GM12878 (cell line): ENCODE measurements at regions not wholly inside any gene's neighbourhood (a gene's known extent, or its start where the extent isn't known, plus 50 kb on each side); places are given as distances from the start of the nearest gene placed in this dataset.

Experiments
- ATAC-seq: fragments of 200-7000 bp; cut with Tn5 transposase; 3 replicates; pipeline ENCODE4 v1.9.1; 2020; ENCODE audit warnings: mild to moderate bottlenecking, moderate library complexity
- BruUV-seq: library from RNA; stranded (reverse); fragments of 400-500 nt; replicated peaks from 2 replicates; lab custom pipeline; 2021; lab: Mats Ljungman, UMichigan
- CTCF ChIA-PET: fragments of 300-600 bp; sonication (Branson Sonifier 250); formaldehyde crosslinking; extraction: SDS; loops from one replicate; lab custom pipeline; 2021; ENCODE audit warnings: inconsistent platforms; lab: Yijun Ruan, JAX
- POLR2A ChIA-PET: fragments of 350-600 bp; formaldehyde crosslinking; extraction: SDS; loops from one replicate; lab custom pipeline; 2021; ENCODE audit warnings: inconsistent platforms; lab: Charles Lee
- RAD21 ChIA-PET: fragments of 300-600 bp; sonication (Branson Sonifier 250); formaldehyde crosslinking; loops from one replicate; lab custom pipeline; 2023; ENCODE audit warnings: antibody characterized with exemption; ENCODE audit not compliant: unreplicated experiment; lab: Charles Lee
- SMC1A ChIA-PET: fragments of 300-600 bp; sonication (Branson Sonifier 250); formaldehyde crosslinking; loops from one replicate; lab custom pipeline; 2023; ENCODE audit not compliant: unreplicated experiment, uncharacterized antibody; lab: Charles Lee
- DNase-seq: peaks from one replicate; pipeline ENCODE4 v3.0.0-alpha.2; 2011; ENCODE audit warnings: low read depth, low spot score
- FAIRE-seq: peaks from 3 replicates; lab custom pipeline; 2011; peaks lifted over from hg19 to GRCh38; lab: Jason Lieb, UNC
- H2AFZ ChIP-seq: 2 replicates; pipeline ENCODE4 v1.6.0; 2011; ENCODE audit warnings: low read depth, low read length, control low read depth; ENCODE audit not compliant: control insufficient read depth
- H3K27ac ChIP-seq: 2 replicates; pipeline ENCODE4 v1.5.1; 2011; ENCODE audit warnings: control low read depth; ENCODE audit not compliant: control insufficient read depth, insufficient read depth
- H3K27me3 ChIP-seq, 2 experiments: replicated peaks in 1 of 2; 2 replicates each; pipeline versions ENCODE4 v1.6.0 to v1.6.1; 2011; ENCODE audit warnings: low read length in 1 of 2; ENCODE audit not compliant: control insufficient read depth in 2 of 2, insufficient read depth in 2 of 2
- H3K36me3 ChIP-seq, 2 experiments: 2 replicates each; pipeline ENCODE4 v1.5.1; 2011; ENCODE audit warnings: low read length in 1 of 2; ENCODE audit not compliant: control insufficient read depth in 2 of 2, insufficient read depth in 2 of 2
- H3K4me1 ChIP-seq: 2 replicates; pipeline ENCODE4 v1.6.1; 2011; ENCODE audit warnings: mild to moderate bottlenecking, low read length, moderate library complexity, mixed read lengths; ENCODE audit not compliant: control insufficient read depth, insufficient read depth
- H3K4me2 ChIP-seq: 2 replicates; pipeline ENCODE4 v1.6.0; 2011; ENCODE audit warnings: control low read depth; ENCODE audit not compliant: control insufficient read depth, insufficient read depth
- H3K4me3 ChIP-seq: fragments of 200-600 bp; sonication (generic); 2 replicates; pipeline ENCODE4 v1.5.1; 2016
- H3K79me2 ChIP-seq: 2 replicates; pipeline ENCODE4 v1.6.0; 2011; ENCODE audit warnings: low read length; ENCODE audit not compliant: control insufficient read depth, insufficient read depth
- H3K9ac ChIP-seq: 2 replicates; pipeline ENCODE4 v1.8.0; 2011; ENCODE audit warnings: low read length, control low read depth, mixed read lengths; ENCODE audit not compliant: control insufficient read depth, insufficient read depth
- H3K9me3 ChIP-seq: replicated peaks from 3 replicates; pipeline ENCODE4 v1.5.1; 2011; ENCODE audit warnings: mild to moderate bottlenecking, low read length; ENCODE audit not compliant: control insufficient read depth, insufficient read depth
- H4K20me1 ChIP-seq: 2 replicates; pipeline ENCODE4 v1.6.0; 2011; ENCODE audit not compliant: control insufficient read depth, insufficient read depth
- BRCA1 ChIP-seq: IDR thresholded peaks from 2 replicates; pipeline ENCODE4 v1.6.1; 2011; ENCODE audit warnings: low read depth, low read length, improper control_type of control experiment
- DPF2 ChIP-seq: fragments of 450-650 bp; IDR thresholded peaks from 2 replicates; pipeline ENCODE4 v1.6.1; 2017; ENCODE audit warnings: mild to moderate bottlenecking
- FOS ChIP-seq: IDR thresholded peaks from 3 replicates; pipeline ENCODE4 v1.6.1; 2011; ENCODE audit warnings: borderline replicate concordance; ENCODE audit not compliant: insufficient read length; ENCODE audit errors: extremely low read depth
- FOXK2 ChIP-seq: fragments of 450-650 bp; IDR thresholded peaks from 2 replicates; pipeline ENCODE4 v1.6.1; 2017; ENCODE audit warnings: mild to moderate bottlenecking, moderate library complexity
- FOXM1 ChIP-seq: IDR thresholded peaks from 2 replicates; pipeline ENCODE4 v1.6.1; 2012; ENCODE audit warnings: low read depth, mild to moderate bottlenecking, inconsistent platforms, low read length, moderate library complexity
- KAT2A ChIP-seq: conservative IDR thresholded peaks from 2 replicates; pipeline ENCODE4 v1.6.1; 2011; ENCODE audit warnings: low read depth, low read length; ENCODE audit not compliant: control insufficient read depth
- MEF2B ChIP-seq: fragments of 450-650 bp; IDR thresholded peaks from 2 replicates; pipeline ENCODE4 v1.6.1; 2018; ENCODE audit warnings: mild to moderate bottlenecking, moderate library complexity; ENCODE audit not compliant: partially characterized antibody, poor library complexity, severe bottlenecking
- RAD21 ChIP-seq: IDR thresholded peaks from 2 replicates; pipeline ENCODE4 v1.6.1; 2011; ENCODE audit warnings: mild to moderate bottlenecking, low read depth, low read length, moderate library complexity; ENCODE audit not compliant: insufficient read depth
- RFX5 ChIP-seq: IDR thresholded peaks from 2 replicates; pipeline ENCODE4 v1.6.1; 2011; ENCODE audit warnings: low read depth, low read length, improper control_type of control experiment
- SMAD5 ChIP-seq: IDR thresholded peaks from 2 replicates; pipeline ENCODE4 v1.6.1; 2016; ENCODE audit warnings: antibody characterized with exemption, low read depth
- STAT1 ChIP-seq: fragments of 450-650 bp; conservative IDR thresholded peaks from 2 replicates; pipeline ENCODE4 v1.6.1; 2014; ENCODE audit warnings: antibody characterized with exemption, mild to moderate bottlenecking
- ZNF207 ChIP-seq: fragments of 450-650 bp; IDR thresholded peaks from 2 replicates; pipeline ENCODE4 v1.6.1; 2014; ENCODE audit warnings: antibody characterized with exemption, mild to moderate bottlenecking, borderline replicate concordance
- WGBS: methylation state at CpG from one replicate; pipeline ENCODE4 v1.1.6; 2016; ENCODE audit warnings: low lambda C conversion rate; ENCODE audit not compliant: insufficient replicate concordance, insufficient coverage; ENCODE audit errors: missing lambda C conversion rate; 5-methylcytosine and 5-hydroxymethylcytosine counted together
- in situ Hi-C: fragments of 300-500 bp; cut with MboI; formaldehyde crosslinking; loops from 9 replicates; pipeline ENCODE4 v1.14.3; 2018; ENCODE audit warnings: mixed read lengths
- intact Hi-C: fragments of 100-400 bp; cut with micrococcal nuclease; formaldehyde crosslinking; loops from one replicate; pipeline ENCODE4 v1.14.2; 2022; ENCODE audit not compliant: unreplicated experiment
- TF ChIP-seq, protein P1 (sequence below): fragments of 450-650 bp; formaldehyde crosslinking; IDR thresholded peaks from 2 replicates; pipeline ENCODE4 v1.4.0; 2020; ENCODE audit warnings: mild to moderate bottlenecking, moderate library complexity
- TF ChIP-seq, protein P2 (sequence below): fragments of 450-650 bp; IDR thresholded peaks from 2 replicates; pipeline ENCODE4 v1.6.1; 2018; ENCODE audit warnings: mild to moderate bottlenecking, low read depth, moderate library complexity; ENCODE audit not compliant: partially characterized antibody
- TF ChIP-seq, protein P3 (sequence below): IDR thresholded peaks from 2 replicates; pipeline ENCODE4 v1.6.1; 2012; ENCODE audit warnings: mild to moderate bottlenecking, low read depth, low read length

DNA sequence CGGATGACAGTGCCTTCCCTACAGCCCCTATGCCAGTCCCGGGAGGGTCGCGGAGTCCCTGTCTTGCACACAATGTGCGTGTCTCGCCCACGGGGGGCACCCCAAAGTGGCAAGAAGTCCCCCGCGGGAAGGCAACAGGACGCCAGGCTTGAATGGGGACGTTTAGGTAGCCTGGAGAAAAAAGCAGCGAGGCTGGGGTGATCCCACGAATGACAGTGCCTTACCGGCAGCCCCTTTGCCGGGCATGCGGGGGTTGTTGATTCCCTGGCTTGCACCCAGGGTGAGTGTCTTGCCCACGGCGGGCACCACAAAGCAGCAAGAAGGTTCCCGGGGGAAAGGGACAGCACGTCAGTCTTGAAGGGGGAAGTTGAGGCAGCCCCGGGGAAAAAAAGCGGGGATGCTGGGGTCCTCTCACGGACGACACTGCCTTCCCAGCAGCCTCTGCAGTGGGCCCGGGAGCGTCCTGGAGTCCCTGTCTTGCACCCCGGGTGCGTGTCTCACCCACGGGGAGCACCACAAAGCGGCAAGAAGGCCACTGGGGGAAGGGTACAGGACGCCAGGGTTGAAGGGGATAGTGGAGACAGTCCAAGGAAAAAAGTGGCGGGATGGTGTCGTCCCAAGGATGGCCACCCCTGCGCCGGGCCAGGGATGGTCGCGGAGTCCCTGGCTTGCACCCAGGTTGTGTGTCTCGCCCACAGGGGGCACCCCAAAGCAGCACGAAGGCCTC is 156.8 kb upstream of the ALG10B start:
- Histone ChIP-seq H3K4me2 (no peak overlapping the region), H3K9ac (no peak overlapping the region), H3K27ac (no peak overlapping the region), H3K4me1 (no peaks in the 10 kb centered on the region), H3K79me2 (no peaks in the 10 kb centered on the region), H3K4me3 (no peak overlapping the region), H3K36me3 (no peaks in the 10 kb centered on the region), H3K27me3 (no peaks in the 10 kb centered on the region), H2AFZ (no peak overlapping the region), H3K9me3 (no peaks in the 10 kb centered on the region; the same call in 2 of the 3 replicates), H4K20me1 (no peaks in the 10 kb centered on the region)
- FAIRE-seq (no peak), ATAC-seq (no peak), DNase-seq (no peak)
- in situ Hi-C loops (no loop called here), intact Hi-C loops (no loop called here)
- 78% methylated on average over 30 of the region's 39 CpGs for WGBS
- POLR2A ChIA-PET: no interaction called here
- RAD21 ChIA-PET: no interaction called here
- CTCF ChIA-PET: no interaction called here
- BruUV-seq: no TSS peak
- SMC1A ChIA-PET: no interaction called here
- no peak for TF ChIP-seq FOS
- TF ChIP-seq, protein P1, sequence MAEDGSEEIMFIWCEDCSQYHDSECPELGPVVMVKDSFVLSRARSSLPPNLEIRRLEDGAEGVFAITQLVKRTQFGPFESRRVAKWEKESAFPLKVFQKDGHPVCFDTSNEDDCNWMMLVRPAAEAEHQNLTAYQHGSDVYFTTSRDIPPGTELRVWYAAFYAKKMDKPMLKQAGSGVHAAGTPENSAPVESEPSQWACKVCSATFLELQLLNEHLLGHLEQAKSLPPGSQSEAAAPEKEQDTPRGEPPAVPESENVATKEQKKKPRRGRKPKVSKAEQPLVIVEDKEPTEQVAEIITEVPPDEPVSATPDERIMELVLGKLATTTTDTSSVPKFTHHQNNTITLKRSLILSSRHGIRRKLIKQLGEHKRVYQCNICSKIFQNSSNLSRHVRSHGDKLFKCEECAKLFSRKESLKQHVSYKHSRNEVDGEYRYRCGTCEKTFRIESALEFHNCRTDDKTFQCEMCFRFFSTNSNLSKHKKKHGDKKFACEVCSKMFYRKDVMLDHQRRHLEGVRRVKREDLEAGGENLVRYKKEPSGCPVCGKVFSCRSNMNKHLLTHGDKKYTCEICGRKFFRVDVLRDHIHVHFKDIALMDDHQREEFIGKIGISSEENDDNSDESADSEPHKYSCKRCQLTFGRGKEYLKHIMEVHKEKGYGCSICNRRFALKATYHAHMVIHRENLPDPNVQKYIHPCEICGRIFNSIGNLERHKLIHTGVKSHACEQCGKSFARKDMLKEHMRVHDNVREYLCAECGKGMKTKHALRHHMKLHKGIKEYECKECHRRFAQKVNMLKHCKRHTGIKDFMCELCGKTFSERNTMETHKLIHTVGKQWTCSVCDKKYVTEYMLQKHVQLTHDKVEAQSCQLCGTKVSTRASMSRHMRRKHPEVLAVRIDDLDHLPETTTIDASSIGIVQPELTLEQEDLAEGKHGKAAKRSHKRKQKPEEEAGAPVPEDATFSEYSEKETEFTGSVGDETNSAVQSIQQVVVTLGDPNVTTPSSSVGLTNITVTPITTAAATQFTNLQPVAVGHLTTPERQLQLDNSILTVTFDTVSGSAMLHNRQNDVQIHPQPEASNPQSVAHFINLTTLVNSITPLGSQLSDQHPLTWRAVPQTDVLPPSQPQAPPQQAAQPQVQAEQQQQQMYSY: no peak
- TF ChIP-seq MEF2B: no peak
- TF ChIP-seq SMAD5: no peak
- no peak for TF ChIP-seq ZNF207
- TF ChIP-seq FOXK2: no peak
- no peak for TF ChIP-seq STAT1
- TF ChIP-seq, protein P2, sequence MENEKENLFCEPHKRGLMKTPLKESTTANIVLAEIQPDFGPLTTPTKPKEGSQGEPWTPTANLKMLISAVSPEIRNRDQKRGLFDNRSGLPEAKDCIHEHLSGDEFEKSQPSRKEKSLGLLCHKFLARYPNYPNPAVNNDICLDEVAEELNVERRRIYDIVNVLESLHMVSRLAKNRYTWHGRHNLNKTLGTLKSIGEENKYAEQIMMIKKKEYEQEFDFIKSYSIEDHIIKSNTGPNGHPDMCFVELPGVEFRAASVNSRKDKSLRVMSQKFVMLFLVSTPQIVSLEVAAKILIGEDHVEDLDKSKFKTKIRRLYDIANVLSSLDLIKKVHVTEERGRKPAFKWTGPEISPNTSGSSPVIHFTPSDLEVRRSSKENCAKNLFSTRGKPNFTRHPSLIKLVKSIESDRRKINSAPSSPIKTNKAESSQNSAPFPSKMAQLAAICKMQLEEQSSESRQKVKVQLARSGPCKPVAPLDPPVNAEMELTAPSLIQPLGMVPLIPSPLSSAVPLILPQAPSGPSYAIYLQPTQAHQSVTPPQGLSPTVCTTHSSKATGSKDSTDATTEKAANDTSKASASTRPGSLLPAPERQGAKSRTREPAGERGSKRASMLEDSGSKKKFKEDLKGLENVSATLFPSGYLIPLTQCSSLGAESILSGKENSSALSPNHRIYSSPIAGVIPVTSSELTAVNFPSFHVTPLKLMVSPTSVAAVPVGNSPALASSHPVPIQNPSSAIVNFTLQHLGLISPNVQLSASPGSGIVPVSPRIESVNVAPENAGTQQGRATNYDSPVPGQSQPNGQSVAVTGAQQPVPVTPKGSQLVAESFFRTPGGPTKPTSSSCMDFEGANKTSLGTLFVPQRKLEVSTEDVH: no peak
- no peak for TF ChIP-seq RAD21
- TF ChIP-seq BRCA1: no peak
- no peak for TF ChIP-seq DPF2
- no peak for TF ChIP-seq RFX5
- TF ChIP-seq FOXM1: no peak
- TF ChIP-seq, protein P3, sequence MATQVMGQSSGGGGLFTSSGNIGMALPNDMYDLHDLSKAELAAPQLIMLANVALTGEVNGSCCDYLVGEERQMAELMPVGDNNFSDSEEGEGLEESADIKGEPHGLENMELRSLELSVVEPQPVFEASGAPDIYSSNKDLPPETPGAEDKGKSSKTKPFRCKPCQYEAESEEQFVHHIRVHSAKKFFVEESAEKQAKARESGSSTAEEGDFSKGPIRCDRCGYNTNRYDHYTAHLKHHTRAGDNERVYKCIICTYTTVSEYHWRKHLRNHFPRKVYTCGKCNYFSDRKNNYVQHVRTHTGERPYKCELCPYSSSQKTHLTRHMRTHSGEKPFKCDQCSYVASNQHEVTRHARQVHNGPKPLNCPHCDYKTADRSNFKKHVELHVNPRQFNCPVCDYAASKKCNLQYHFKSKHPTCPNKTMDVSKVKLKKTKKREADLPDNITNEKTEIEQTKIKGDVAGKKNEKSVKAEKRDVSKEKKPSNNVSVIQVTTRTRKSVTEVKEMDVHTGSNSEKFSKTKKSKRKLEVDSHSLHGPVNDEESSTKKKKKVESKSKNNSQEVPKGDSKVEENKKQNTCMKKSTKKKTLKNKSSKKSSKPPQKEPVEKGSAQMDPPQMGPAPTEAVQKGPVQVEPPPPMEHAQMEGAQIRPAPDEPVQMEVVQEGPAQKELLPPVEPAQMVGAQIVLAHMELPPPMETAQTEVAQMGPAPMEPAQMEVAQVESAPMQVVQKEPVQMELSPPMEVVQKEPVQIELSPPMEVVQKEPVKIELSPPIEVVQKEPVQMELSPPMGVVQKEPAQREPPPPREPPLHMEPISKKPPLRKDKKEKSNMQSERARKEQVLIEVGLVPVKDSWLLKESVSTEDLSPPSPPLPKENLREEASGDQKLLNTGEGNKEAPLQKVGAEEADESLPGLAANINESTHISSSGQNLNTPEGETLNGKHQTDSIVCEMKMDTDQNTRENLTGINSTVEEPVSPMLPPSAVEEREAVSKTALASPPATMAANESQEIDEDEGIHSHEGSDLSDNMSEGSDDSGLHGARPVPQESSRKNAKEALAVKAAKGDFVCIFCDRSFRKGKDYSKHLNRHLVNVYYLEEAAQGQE: no peak
- no peak for TF ChIP-seq KAT2A
